OCI-LY3 (cell line): ENCODE measurements at regions not wholly inside any gene's neighbourhood (a gene's known extent, or its start where the extent isn't known, plus 50 kb on each side); places are given as distances from the start of the nearest gene placed in this dataset.

Source experiments
- H2AFZ ChIP-seq: fragments of 200-600, 300-600 bp; shearing (Covaris generic); 2 replicates; pipeline ENCODE4 v1.6.0; 2014; ENCODE audit warnings: antibody characterized with exemption, low read depth, low read length
- H3K27ac ChIP-seq: fragments of 200-600, 300-600 bp; sonication (generic); 2 replicates; pipeline ENCODE4 v1.5.1; 2014; ENCODE audit warnings: mild to moderate bottlenecking, low read length, moderate library complexity, mixed read lengths
- H3K27me3 ChIP-seq: fragments of 200-600, 300-600 bp; sonication (generic); 2 replicates; pipeline ENCODE4 v1.6.1; 2014; ENCODE audit warnings: low read depth, low read length, mixed read lengths
- H3K36me3 ChIP-seq: fragments of 200-600, 300-600 bp; sonication (generic); replicated peaks from 2 replicates; pipeline ENCODE3; 2014; ENCODE audit warnings: low read depth, low read length, mixed read lengths
- H3K4me1 ChIP-seq: fragments of 300-600, 200-600 bp; sonication (generic); 2 replicates; pipeline ENCODE4 v1.6.1; 2014; ENCODE audit warnings: low read length, mixed read lengths
- H3K4me2 ChIP-seq: fragments of 200-600, 300-600 bp; sonication (generic); 2 replicates; pipeline ENCODE4 v1.6.1; 2014; ENCODE audit warnings: low read length, mixed read lengths
- H3K4me3 ChIP-seq: fragments of 300-600, 200-600 bp; sonication (generic); 2 replicates; pipeline ENCODE4 v1.5.1; 2014; ENCODE audit warnings: antibody characterized with exemption, mild to moderate bottlenecking, low read length, moderate library complexity
- H3K79me2 ChIP-seq: fragments of 300-600, 200-600 bp; shearing (Covaris generic); 2 replicates; pipeline ENCODE4 v1.6.1; 2014; ENCODE audit warnings: mild to moderate bottlenecking, low read length, mixed read lengths
- H3K9ac ChIP-seq: fragments of 300-600, 200-600 bp; shearing (Covaris generic); 2 replicates; pipeline ENCODE4 v1.6.0; 2014; ENCODE audit warnings: mild to moderate bottlenecking, low read length, moderate library complexity
- H3K9me3 ChIP-seq: fragments of 200-600, 300-600 bp; shearing (Covaris generic); 2 replicates; pipeline ENCODE4 v1.6.1; 2014; ENCODE audit warnings: low read length, mixed read lengths; ENCODE audit not compliant: insufficient read depth
- H4K20me1 ChIP-seq: fragments of 200-600, 300-600 bp; sonication (generic); 2 replicates; pipeline ENCODE4 v1.6.1; 2016; ENCODE audit warnings: low read length, mixed read lengths; ENCODE audit not compliant: insufficient read depth
- CTCF ChIP-seq: fragments of 200-600, 300-600 bp; sonication (generic); IDR thresholded peaks from 2 replicates; pipeline ENCODE4 v1.5.1; 2014; ENCODE audit warnings: antibody characterized with exemption, low read length, low read depth
- EZH2phosphoT487 ChIP-seq: fragments of 200-600 bp; shearing (Covaris generic); IDR thresholded peaks from 2 replicates; pipeline ENCODE4 v1.6.1; 2018; ENCODE audit warnings: antibody characterized with exemption, mixed run types, low read depth

GRCh38 chr14:46480817-46481216 is 170.8 kb downstream of the RPL10L start:
- Histone ChIP-seq H2AFZ (peak overlapping the region; percentile 53; the same call in 1 of the 2 replicates), H3K4me3 (no peak overlapping the region), H4K20me1 (no peaks in the 10 kb centered on the region), H3K4me1 (peaks cover 4% of the 10 kb centered on the region; the same call in 1 of the 2 replicates), H3K79me2 (no peaks in the 10 kb centered on the region), H3K9me3 (no peaks in the 10 kb centered on the region), H3K4me2 (no peak overlapping the region), H3K27me3 (no peaks in the 10 kb centered on the region), H3K36me3 (no peaks in the 10 kb centered on the region), H3K9ac (no peak overlapping the region), H3K27ac (no peak overlapping the region)
- TF ChIP-seq CTCF: no peak
- no peak for TF ChIP-seq EZH2phosphoT487

GRCh38 chr14:46472261-46472660 is 179.3 kb downstream of the RPL10L start:
- H3K36me3 ChIP-seq: no peaks in the 10 kb centered on the region
- no peak overlapping the region for H3K4me2 ChIP-seq
- H3K27me3 ChIP-seq: no peaks in the 10 kb centered on the region
- H3K79me2 ChIP-seq: no peaks in the 10 kb centered on the region
- H3K9me3 ChIP-seq: no peaks in the 10 kb centered on the region
- H3K4me3 ChIP-seq: no peak overlapping the region
- H2AFZ ChIP-seq: no peak overlapping the region
- H3K4me1 ChIP-seq: no peaks in the 10 kb centered on the region
- no peak overlapping the region for H3K9ac ChIP-seq
- TF ChIP-seq CTCF (no peak), EZH2phosphoT487 (no peak)
- H4K20me1 ChIP-seq: no peaks in the 10 kb centered on the region
- no peak overlapping the region for H3K27ac ChIP-seq

- no peaks in the 10 kb centered on the region for H3K36me3 ChIP-seq
- no peak overlapping the region for H3K4me3 ChIP-seq
- no peaks in the 10 kb centered on the region for H4K20me1 ChIP-seq
- H3K9ac ChIP-seq: no peak overlapping the region
- H3K4me2 ChIP-seq: no peak overlapping the region
- no peaks in the 10 kb centered on the region for H3K79me2 ChIP-seq
- H3K27ac ChIP-seq: no peak overlapping the region
- H3K27me3 ChIP-seq: no peaks in the 10 kb centered on the region
- no peak overlapping the region for H2AFZ ChIP-seq
- H3K4me1 ChIP-seq: no peaks in the 10 kb centered on the region
- no peak for TF ChIP-seq EZH2phosphoT487
- no peak for TF ChIP-seq CTCF
- no peaks in the 10 kb centered on the region for H3K9me3 ChIP-seq
Observed at GRCh38 chr14:46464341-46464740, 187.2 kb downstream of the RPL10L start.

- Histone ChIP-seq H3K27me3 (no peaks in the 10 kb centered on the region), H3K9me3 (no peaks in the 10 kb centered on the region), H2AFZ (no peak overlapping the region), H3K4me2 (no peak overlapping the region), H3K27ac (no peak overlapping the region), H3K4me3 (no peak overlapping the region), H3K79me2 (no peaks in the 10 kb centered on the region), H3K4me1 (no peaks in the 10 kb centered on the region), H3K9ac (no peak overlapping the region), H4K20me1 (no peaks in the 10 kb centered on the region), H3K36me3 (no peaks in the 10 kb centered on the region)
- TF ChIP-seq EZH2phosphoT487: no peak
- TF ChIP-seq CTCF: peak; percentile 30; the same call in 1 of the 2 replicates
Observed at GRCh38 chr14:46451800-46452199, 199.8 kb downstream of the RPL10L start.
